ENCODE measurements at regions not wholly inside any gene's neighbourhood (a gene's known extent, or its start where the extent isn't known, plus 50 kb on each side); places are given as distances from the start of the nearest gene placed in this dataset.

- Histone ChIP-seq H3K9me3 (ENCODE audit: low read length) (no peaks in the 10 kb centered on the region), H3F3A (ENCODE audit: low read length, unreplicated experiment) (no peaks in the 10 kb centered on the region), H3K36me3 (ENCODE audit: low read depth, low read length) (no peaks in the 10 kb centered on the region), H2AFZ (ENCODE audit: low read length) (no peak overlapping the region), H3K27me3 (ENCODE audit: low read length) (no peaks in the 10 kb centered on the region), H3K4me1 (ENCODE audit: insufficient read depth, low read length) (no peaks in the 10 kb centered on the region), H4K20me1 (ENCODE audit: low read length) (no peaks in the 10 kb centered on the region), H3K27ac (ENCODE audit: low read length) (no peak overlapping the region), H3K4me3 (ENCODE audit: low read length) (no peak overlapping the region), H3K79me2 (ENCODE audit: low read length) (no peaks in the 10 kb centered on the region), H3K9me2 (replicated peaks; ENCODE audit: low read length) (no peaks in the 10 kb centered on the region), H3K9ac (ENCODE audit: low read length) (no peak overlapping the region), H3K4me2 (ENCODE audit: low read length) (no peak overlapping the region)
- ATAC-seq (no peak), DNase-seq (no peak)
- BruUV-seq (replicated peaks) = no TSS peak
- intact Hi-C loops (cut with micrococcal nuclease) = no loop called here
- TF ChIP-seq EZH2phosphoT487 (IDR thresholded peaks at IDR 0.05; ENCODE audit: borderline replicate concordance, low read length) (no peak), EZH2 (IDR thresholded peaks at IDR 0.05; ENCODE audit: low read length, unreplicated experiment) (no peak), CTCF (conservative IDR thresholded peaks at IDR 0.05; ENCODE audit: low read depth, low read length) (no peak)
- CTCF ChIA-PET = no interaction called here
- POLR2A ChIA-PET (ENCODE audit: unreplicated experiment) = no interaction called here
These were observed 1461.2 kb downstream of the TBC1D22A start for GRCh38 chr22:48223488-48224190.

GRCh38 chr22:48222742-48223487, 1460.5 kb downstream of the TBC1D22A start:
- Histone ChIP-seq H3K27ac (ENCODE audit: low read length) (no peak overlapping the region), H2AFZ (ENCODE audit: low read length) (no peak overlapping the region), H3F3A (ENCODE audit: low read length, unreplicated experiment) (no peaks in the 10 kb centered on the region), H4K20me1 (ENCODE audit: low read length) (no peaks in the 10 kb centered on the region), H3K9ac (ENCODE audit: low read length) (no peak overlapping the region), H3K4me1 (ENCODE audit: insufficient read depth, low read length) (no peaks in the 10 kb centered on the region), H3K79me2 (ENCODE audit: low read length) (no peaks in the 10 kb centered on the region), H3K9me3 (ENCODE audit: low read length) (no peaks in the 10 kb centered on the region), H3K27me3 (ENCODE audit: low read length) (no peaks in the 10 kb centered on the region), H3K9me2 (replicated peaks; ENCODE audit: low read length) (no peaks in the 10 kb centered on the region), H3K4me2 (ENCODE audit: low read length) (no peak overlapping the region), H3K36me3 (ENCODE audit: low read depth, low read length) (no peaks in the 10 kb centered on the region), H3K4me3 (ENCODE audit: low read length) (no peak overlapping the region)
- no peak for ATAC-seq
- DNase-seq = no peak
- ChIA-PET CTCF (no interaction called here), POLR2A (ENCODE audit: unreplicated experiment) (no interaction called here)
- no TSS peak for BruUV-seq (replicated peaks)
- no peak for TF ChIP-seq CTCF (conservative IDR thresholded peaks at IDR 0.05; ENCODE audit: low read depth, low read length)
- TF ChIP-seq EZH2 (IDR thresholded peaks at IDR 0.05; ENCODE audit: low read length, unreplicated experiment) = no peak
- TF ChIP-seq EZH2phosphoT487 (IDR thresholded peaks at IDR 0.05; ENCODE audit: borderline replicate concordance, low read length) = no peak
- intact Hi-C loops (cut with micrococcal nuclease) = no loop called here

- no peaks in the 10 kb centered on the region for H3F3A ChIP-seq (ENCODE audit: low read length, unreplicated experiment)
- no peaks in the 10 kb centered on the region for H3K79me2 ChIP-seq (ENCODE audit: low read length)
- H3K4me2 ChIP-seq (ENCODE audit: low read length) = no peak overlapping the region
- H3K27me3 ChIP-seq (ENCODE audit: low read length) = peaks cover 6% of the 10 kb centered on the region; the same call in 1 of the 2 replicates
- H3K27ac ChIP-seq (ENCODE audit: low read length) = no peak overlapping the region
- H3K9ac ChIP-seq (ENCODE audit: low read length) = no peak overlapping the region
- no peak for ATAC-seq
- no peak overlapping the region for H2AFZ ChIP-seq (ENCODE audit: low read length)
- no peak overlapping the region for H3K4me3 ChIP-seq (ENCODE audit: low read length)
- H4K20me1 ChIP-seq (ENCODE audit: low read length) = no peaks in the 10 kb centered on the region
- no peaks in the 10 kb centered on the region for H3K4me1 ChIP-seq (ENCODE audit: insufficient read depth, low read length)
- no peaks in the 10 kb centered on the region for H3K9me3 ChIP-seq (ENCODE audit: low read length)
- H3K36me3 ChIP-seq (ENCODE audit: low read depth, low read length) = no peaks in the 10 kb centered on the region
- no peaks in the 10 kb centered on the region for H3K9me2 ChIP-seq (replicated peaks; ENCODE audit: low read length)
- intact Hi-C loops (cut with micrococcal nuclease) = no loop called here
- POLR2A ChIA-PET (ENCODE audit: unreplicated experiment) = no interaction called here
- TF ChIP-seq EZH2phosphoT487 (IDR thresholded peaks at IDR 0.05; ENCODE audit: borderline replicate concordance, low read length) (no peak), EZH2 (IDR thresholded peaks at IDR 0.05; ENCODE audit: low read length, unreplicated experiment) (no peak), CTCF (conservative IDR thresholded peaks at IDR 0.05; ENCODE audit: low read depth, low read length) (no peak)
- CTCF ChIA-PET = no interaction called here
- DNase-seq = no peak
- BruUV-seq (replicated peaks) = no TSS peak
These were observed 1456.5 kb downstream of the TBC1D22A start for GRCh38 chr22:48218889-48219420.

All from PC-3 (cell line).